NCI-H345 treated with DMSO at 0.1 percent for 48 hours (cell line): ENCODE measurements at regions not wholly inside any gene's neighbourhood (a gene's known extent, or its start where the extent isn't known, plus 50 kb on each side); places are given as distances from the start of the nearest gene placed in this dataset.

Experiments used
- DNase-seq: peaks from one replicate; lab custom pipeline; 2025; ENCODE audit not compliant: unreplicated experiment; lab: John Stamatoyannopoulos, UW

DNA sequence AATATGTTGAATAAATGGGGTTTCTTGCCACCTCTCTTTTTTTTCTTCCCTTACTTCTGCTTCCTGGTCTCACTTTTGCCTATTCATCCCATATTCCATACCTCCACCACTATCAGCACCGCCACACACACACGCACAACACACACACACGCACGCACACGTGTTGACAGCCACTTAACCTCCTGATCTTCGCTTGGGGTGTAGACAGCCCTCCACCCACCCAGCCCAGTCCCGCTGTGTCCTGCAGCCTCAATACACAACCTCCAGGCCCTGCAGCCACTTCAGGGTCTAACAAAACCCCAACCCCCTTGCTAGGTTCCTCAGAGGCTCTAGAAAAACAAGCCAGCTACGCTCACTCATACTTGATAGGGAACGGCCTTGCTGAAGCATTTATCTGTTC, 72.3 kb downstream of the LINC00237 start:
- DNase-seq, result no peak

DNA sequence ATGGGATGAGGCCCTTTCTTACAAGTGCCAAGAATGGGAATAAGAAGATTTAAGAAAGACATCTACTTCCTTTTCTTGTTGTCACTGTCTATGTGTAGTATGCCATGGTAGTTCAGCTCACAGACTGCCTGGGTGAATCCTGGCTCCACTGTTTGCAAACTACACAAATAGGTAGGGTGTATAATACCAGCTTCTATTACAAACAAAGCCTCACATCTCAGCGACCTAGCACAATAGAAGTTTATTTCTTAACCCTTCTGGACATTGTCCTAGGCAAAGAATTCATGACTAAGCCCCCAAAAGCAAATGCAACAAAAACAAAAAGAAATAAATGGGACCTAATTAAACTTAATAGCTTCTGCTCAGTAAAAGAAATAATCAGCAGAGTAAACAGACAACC, 74.5 kb downstream of the LINC00237 start:
- DNase-seq, result no peak

DNA sequence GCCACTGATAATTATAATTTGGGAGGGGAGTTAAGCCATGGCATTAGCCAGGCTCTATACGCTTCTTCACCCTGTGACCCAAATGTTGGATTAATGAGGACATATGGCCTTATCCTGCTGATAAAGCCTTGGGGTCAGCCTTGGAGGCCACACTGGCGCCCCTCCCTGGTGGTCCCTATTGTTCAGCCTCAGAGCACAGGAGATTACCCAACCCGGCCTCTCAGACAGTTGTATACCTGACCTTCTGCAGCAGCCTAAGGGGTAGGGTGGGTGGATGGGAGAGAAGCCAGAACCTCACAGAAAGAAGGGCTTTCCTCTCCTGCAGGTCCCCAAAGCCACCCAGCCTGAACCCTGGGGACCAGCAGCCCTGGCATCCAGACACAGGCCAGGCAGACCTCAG, 76.8 kb downstream of the LINC00237 start:
- no peak for DNase-seq

DNA sequence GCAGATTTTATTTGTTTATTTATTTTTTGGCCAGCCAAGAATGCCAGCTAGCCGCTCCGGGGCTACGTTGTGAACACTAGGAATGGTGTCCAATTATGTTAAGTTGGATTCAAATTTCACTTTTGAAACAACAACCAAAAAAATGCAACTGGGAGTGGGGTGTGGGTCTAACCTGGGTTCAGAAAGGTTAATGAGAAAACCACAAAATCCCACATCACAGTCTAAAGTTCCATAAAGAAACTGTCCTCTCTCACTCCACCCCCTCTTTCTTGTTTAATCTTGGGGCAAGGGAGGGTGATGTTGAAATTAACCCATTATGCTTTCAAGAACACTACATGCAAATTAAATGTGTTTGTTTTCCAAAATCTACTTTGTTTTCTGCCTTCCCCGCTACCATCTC, 77.2 kb downstream of the LINC00237 start:
- no peak for DNase-seq

DNA sequence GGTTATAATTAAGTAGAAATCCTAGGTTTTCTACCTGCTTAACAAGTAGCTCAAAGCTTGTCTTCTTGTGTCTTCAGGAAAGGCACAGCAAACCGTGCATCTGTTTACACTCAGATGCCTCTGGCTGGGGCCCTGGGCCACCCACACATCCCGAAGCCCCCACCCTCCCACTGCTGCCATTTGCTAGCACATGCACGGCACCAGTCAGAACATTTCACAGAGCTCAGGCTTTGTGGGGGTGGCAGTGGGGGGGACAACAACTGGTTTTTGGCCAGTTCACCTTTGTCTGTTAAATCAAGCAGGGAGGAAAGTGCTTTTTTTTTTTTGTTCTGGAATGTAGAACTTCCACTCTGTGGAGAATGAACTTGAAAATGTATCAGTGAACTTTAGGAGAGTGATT, 77.7 kb downstream of the LINC00237 start:
- DNase-seq, result no peak

DNA sequence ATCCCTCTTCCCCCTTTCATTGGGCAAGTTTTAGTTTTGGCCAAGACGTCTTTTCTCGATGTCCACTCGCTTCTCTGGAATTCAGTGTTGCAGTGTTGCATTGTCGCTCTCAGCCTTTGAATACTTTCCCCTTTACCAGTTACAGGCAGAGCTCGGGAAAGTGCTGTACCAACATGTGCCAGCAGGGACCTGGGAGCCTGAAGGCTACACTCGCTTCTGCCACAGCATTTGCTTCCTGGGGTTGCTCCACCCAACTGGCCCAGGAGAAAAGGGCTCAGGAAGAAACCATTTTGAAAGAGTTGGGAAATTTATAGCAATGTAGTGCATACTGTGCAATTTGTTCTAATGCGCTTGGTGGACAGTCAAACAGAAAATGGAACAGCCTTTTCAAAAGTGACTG, 78.6 kb downstream of the LINC00237 start:
- no peak for DNase-seq

DNA sequence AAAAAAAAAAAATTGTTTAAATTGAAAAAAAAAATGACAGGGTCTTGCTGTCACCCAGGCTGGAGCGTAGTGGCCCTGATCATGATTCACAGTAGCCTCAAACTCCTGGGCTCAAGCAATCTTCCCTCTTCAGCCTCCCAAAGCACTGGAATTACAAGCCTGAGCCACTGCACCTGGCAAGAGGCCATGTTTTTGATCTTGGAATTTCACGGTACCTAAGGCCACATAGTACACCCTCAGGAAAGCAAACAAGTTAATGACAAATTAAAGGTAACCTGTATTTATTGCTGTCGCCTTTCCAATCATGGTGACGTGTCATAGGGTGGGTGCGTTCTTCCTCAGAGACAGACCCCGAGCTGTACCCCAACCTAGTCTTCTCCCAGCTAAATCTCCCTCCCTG, 79.2 kb downstream of the LINC00237 start:
- DNase-seq, result no peak

DNA sequence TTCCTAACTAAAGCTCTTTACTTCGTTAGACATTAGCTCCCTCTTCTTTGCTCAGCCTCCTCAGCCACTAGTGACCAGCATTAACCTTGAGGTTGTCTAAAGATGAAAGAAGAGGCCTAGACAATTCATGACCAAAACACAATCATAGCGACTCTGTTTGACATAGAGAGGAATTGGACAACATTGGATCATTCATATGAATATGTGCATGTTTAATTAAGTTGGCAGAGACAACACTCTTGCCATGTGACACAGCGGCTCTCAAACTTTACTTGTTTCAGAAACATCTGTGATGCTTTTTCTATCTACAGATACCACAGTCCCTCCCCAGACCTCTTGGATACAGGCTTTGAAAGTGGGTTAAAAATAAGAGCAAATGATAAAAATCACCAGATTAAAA, 81.7 kb downstream of the LINC00237 start:
- DNase-seq, result no peak

DNA sequence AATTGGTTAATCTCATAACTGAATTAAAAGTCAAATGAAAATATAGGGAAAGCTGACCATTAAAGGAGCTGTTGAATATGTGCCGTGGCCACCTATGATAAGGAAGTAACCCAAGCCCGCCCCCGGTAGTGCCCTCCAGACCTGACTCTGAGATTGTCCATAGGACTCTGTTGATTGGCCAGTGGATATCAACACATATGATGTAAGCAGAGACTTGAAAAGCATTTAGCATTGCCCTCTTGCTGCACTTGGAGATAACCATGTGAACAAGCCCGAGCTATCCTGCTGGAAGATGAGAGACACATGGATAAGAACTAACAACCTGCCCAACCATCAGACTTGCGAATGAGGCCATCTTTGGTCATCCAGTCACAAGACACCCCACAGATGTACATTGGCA, 83.2 kb downstream of the LINC00237 start:
- DNase-seq, result no peak

DNA sequence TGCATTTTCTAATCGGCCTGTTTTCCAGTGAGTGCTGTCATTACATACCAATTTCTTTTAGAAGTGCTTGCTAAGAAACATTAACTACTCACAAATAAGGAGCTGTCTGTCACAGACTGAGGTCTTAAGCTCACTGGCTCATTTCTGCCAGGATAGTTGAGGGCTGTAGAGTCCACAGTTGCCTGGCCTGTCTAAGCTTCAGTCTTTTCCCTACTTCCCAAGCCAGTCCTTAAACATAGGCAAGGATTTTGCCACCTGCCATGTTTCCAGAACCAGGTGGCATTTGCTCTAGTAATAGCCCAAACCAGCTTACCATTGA, 84.7 kb downstream of the LINC00237 start:
- DNase-seq, result no peak

DNA sequence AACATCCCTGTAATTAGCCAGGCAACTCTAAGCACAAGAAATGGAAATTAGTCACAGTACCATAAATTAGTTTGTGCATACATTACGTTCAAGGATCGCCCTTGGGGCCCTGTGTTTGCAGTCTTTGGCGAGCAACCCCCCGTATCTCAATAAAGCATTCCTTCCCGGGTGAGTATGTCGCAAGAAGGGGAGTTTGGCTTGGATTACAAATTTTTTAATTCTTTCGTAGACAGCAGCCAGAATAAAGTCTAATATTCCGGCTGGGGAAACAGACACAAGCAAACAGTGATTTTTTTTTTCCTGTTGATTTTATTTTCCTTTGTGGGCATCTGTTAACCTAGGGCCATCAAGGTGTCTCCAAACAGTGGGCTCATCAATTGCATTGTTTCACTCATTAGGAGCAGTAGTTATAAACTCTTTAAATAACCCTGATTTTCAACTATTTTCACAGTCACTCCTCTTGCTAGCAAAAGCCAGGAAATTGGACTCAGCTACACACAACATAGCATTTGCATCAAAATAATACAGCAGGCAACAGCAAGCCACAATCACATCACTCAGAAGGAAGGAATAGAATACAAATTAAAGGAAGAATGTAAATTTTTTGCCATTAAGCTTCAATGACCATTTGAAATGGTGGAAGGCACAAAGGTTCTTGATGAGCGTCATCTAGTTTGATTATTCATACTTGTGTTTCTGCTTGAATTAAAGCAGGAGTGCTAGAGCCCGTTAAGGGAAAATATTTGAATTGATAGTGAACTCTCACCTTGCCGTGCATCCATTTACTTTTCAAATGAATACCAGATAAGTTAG, 85.3 kb downstream of the LINC00237 start:
- no peak for DNase-seq

DNA sequence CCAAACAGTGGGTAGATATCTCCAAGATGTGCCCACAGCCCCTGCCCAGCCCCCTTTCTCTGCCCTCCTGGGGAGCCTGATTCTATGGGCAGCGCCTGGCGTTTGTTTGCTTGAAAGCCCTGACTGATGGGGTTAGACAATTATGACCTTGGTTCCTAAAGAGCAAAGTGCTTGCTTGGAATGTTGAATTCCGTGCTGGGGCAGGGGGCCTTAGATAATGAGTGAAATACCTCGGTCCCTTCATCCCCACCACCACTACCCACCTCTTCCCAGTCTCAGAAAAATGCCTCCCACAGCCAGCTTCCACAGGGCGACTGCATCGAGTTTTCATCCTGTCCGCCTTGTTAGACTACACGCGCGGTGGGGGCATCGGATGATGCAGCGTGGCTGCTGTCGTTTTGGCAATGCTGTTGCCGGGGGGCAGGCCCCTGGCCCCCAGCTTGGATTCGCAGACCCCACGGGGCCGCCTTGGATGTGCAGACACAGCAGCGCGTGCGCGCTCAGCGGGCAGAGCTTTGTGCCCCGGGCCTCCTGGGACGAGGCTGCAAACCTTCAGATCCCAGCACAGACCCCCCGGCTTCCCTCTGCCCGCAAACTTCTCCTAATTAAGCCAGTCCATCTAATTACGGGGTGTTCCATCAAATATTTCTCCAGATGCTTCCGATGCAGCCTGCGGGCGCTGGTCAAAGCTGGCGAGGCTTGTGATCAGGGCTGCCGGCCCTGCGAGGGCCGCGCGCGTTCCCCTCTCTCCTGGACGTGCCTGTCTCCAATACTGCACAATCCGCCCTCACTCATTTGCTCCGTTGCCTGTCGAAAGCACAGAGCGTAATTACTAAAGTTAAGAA, 86.1 kb downstream of the LINC00237 start:
- DNase-seq, result no peak

DNA sequence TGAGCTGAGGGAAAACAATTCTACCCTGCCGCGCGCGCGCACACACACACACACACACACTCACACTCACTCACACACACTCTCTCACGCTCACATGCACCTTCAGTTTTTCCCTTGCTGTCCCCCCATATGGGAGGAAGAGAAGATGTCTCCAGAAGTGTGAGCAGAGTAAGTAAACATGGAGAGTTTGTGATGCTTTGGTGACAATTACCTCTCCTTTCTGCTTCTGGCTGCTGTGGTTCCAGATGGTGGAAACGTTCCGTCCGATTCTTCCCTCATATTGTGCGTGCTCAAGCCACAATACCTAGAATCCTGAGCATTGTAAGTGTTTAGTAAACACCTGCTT, 86.7 kb downstream of the LINC00237 start:
- DNase-seq, result no peak

DNA sequence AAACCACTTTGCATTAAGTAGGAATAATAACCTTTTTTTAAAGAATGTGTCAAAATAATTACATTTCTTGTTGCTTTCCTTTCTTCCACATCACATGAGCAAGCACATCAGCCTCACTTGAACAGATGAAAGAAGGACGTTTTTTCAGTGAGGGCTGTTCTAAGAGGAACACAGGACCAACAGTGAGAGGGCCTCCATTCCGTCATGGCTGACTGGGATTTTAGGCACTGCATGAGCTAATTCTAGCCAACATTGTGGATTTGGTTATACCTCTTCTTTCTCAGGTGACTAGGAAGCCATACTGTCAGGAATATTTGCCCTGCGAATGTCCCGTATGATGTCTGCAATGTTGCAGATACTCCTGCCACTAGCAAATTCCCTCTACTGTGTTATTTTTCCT, 87.6 kb downstream of the LINC00237 start:
- no peak for DNase-seq

DNA sequence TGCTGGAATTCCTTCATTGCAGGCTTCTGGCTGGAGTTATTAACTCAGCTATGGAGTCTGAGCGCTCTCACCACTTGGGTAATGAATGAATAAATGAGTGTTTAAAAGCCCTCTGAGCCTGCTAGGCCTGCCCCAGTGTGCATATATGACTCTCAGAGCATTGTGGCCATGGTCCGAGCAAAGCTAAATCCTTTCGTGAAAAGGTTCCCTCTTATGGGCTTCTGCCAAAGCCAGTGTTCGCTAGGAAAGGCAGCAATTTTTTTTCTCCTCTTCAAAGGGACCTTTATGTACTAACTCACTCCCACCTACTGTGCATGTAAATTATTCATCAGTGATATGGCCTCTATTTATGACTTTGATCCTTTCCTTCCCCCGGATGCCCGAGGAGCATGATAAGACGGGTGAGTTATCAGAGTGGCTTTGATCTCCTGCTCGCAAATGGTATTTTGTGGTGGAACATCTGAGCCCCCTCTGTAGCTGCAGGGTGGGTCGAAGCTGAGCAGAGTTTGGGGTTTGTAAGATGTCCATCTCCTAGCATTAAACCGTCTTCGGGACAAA, 88.6 kb downstream of the LINC00237 start:
- DNase-seq, result no peak

DNA sequence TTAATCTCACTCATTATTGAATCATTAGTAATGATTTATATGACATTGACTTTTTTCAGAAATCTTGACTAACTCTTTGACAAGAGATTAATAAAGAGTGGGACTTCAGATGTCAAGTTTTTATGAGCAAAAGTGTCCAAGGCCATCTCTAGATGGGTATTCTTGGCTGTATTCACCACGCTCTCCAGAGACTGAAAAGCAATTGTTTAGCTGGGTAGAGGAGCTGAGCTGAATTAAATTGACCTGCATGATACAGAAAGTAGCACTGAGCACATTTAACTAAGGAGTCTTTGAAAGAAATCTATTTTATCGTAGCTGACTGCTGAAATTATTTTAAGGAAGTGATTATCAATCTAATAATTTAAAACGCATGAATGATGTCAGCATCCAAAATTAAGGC, 89.4 kb downstream of the LINC00237 start:
- DNase-seq, result no peak

DNA sequence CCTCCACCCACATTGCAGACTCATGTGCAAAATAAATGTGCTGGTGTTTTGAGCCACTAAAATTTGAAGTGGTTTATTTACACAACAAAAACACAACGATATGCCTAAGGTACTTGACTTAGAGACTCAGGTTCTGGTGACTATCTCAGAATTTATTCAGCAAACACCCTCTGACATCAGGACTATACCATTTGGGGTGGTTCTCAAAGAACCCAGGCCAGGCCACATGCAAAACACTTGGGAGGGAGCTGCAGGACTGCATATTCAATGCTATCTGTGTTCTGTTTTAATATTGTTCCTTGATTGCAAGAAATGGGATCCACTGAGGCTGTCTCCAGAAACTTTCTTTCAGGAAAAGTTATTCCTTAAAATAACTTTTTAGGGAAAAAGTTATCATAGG, 91.6 kb downstream of the LINC00237 start:
- no peak for DNase-seq

DNA sequence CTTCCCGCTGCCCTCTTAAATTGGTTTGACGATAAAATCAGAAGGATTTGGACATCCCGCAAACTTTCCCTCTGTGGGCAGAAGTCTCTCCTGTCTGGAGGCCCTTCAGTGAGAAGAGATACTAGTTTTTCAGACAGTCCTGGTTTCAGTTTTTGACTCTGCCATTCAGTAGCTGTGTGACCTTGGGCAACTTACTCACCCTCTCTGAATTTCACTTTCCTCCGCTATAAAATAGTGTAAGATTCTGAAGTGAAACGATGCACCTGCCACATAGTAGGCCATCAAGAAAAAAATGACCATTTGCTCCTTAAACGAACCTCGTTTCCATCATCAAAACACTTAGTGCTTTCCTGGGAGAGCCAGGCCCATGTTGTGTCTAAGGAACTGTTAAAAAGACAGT, 97.2 kb downstream of the LINC00237 start:
- DNase-seq, result no peak

DNA sequence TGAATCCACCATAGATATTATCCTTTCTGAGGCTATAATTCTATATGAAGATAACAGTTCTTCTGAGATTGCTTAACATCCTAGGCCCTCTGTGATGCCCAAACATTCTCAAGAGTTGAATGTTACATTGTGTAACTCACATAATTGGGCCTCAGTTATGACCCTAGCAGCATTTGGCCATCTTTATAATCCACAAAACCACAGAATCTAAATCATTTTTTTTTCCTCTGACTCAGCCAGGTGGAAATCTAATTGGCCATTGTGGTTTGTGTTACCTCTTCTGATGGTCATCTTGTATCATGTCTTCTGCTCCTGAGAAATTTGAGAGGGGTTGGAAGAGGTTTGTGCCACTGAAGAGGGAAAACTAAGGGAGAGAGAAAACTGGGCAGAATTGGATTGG, 99.5 kb downstream of the LINC00237 start:
- DNase-seq, result no peak

DNA sequence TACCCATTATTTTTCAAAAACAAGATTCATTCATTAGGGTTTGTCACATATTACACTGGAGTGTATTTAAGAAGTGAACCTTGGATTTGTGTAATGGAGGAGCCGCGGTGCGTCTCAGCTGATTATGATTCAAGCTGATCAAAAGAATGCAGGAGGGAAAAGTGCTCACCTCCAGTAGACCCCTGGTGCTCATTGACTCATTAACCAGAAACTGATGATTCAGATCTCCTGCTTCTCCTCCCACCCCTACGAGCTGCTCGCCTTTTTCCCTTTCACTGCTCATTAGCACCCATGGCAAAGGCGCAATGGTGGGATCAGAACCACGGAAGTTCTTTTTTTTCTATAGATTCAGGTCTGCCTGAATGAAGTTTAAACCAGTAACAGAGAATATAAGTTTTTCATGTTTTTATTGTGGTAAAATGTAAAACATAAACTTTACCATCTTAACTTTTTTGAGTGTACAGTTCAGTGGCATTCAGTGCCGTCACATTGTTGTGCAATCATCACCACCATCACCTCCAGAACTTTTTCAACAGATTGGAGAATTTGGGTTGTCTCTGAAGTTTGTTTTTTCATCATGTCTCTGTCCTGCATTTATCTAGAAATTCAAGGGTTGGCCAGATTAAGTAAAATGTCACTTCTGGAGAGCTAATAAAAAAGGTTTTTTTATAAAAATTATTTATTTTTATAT, 101.6 kb downstream of the LINC00237 start:
- no peak for DNase-seq

DNA sequence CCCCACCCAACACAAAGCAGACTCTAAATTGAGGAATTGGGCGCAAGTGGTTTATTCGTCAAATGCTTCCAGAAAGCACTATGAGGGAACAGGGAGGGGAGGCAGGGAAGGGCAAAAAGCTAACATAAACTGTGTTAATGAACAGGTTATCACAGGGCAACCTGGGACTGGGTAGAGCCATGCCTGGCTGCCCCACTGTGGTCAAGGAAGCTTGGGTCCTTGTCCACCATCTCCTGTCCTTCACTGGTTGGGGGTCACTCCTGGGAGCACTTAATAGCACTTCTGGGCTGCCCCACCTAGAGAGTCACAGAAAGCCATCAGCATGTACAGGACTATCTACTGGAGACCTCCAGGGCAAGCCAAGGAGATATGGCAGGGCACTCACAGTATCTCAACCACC, 102.3 kb downstream of the LINC00237 start:
- no peak for DNase-seq

DNA sequence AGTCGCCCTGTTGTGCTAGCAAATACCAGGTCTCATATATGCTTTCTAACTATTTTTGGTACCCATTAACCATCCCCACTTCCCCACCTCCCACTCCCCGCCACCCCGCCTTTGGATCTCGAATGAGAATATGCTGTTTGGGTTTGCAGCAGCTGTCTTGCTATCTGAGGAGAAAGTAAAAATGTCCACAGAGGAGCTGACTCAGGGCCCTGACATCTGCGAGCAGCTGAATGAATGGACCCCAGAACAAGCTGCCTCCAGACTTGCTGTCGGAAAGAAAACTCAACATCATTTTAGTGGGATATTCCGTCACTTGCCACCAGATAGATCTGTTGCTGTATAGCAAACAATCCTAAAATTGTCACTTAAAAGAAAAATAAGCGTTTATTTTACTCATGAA, 103.7 kb downstream of the LINC00237 start:
- no peak for DNase-seq
